ENCODE measurements at regions not wholly inside any gene's neighbourhood (a gene's known extent, or its start where the extent isn't known, plus 50 kb on each side); places are given as distances from the start of the nearest gene placed in this dataset.

GRCh38 chr15:35722501-35722900, 176.5 kb upstream of the DPH6 start:
- TF ChIP-seq POLR2A (IDR thresholded peaks at IDR 0.05) = no peak
- TF ChIP-seq, protein P1, sequence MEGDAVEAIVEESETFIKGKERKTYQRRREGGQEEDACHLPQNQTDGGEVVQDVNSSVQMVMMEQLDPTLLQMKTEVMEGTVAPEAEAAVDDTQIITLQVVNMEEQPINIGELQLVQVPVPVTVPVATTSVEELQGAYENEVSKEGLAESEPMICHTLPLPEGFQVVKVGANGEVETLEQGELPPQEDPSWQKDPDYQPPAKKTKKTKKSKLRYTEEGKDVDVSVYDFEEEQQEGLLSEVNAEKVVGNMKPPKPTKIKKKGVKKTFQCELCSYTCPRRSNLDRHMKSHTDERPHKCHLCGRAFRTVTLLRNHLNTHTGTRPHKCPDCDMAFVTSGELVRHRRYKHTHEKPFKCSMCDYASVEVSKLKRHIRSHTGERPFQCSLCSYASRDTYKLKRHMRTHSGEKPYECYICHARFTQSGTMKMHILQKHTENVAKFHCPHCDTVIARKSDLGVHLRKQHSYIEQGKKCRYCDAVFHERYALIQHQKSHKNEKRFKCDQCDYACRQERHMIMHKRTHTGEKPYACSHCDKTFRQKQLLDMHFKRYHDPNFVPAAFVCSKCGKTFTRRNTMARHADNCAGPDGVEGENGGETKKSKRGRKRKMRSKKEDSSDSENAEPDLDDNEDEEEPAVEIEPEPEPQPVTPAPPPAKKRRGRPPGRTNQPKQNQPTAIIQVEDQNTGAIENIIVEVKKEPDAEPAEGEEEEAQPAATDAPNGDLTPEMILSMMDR (IDR thresholded peaks at IDR 0.05) = no peak
- no peak for TF ChIP-seq POLR2AphosphoS5 (IDR thresholded peaks at IDR 0.05)

All from gastroesophageal sphincter (tissue), 3 donors.